ENCODE measurements at regions not wholly inside any gene's neighbourhood (a gene's known extent, or its start where the extent isn't known, plus 50 kb on each side); places are given as distances from the start of the nearest gene placed in this dataset.

DNA sequence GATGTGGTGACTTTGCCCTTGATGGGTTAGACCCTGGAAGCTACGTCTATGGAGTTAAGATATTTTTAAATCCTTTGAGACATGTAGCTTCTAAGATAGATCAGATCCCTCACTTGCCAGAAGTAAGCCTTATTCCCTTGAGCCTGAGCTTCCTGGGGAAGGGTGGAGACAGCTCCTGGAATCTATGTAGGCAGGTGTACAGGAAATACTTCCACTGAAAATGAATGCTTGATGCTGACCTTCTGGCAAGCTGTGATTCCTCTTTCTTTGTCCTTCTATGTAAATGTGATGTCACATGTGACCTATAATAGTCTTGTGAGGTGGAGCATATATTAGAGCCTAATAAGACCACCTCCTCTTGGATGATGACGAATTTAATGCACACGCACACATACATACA lies 1152.0 kb upstream of the ACO1 start:
- Histone ChIP-seq H3K27me3 (ENCODE audit: insufficient read depth, low read depth) (no peaks in the 10 kb centered on the region), H3K4me3 (no peak overlapping the region), H3K4me1 (replicated peaks; ENCODE audit: insufficient read depth) (no peaks in the 10 kb centered on the region), H4K20me1 (ENCODE audit: insufficient read depth) (no peaks in the 10 kb centered on the region), H3K27ac (no peak overlapping the region), H3K4me2 (no peak overlapping the region), H3K9me3 (ENCODE audit: insufficient read depth, low read depth) (no peaks in the 10 kb centered on the region), H2AFZ (no peak overlapping the region), H3K9me2 (ENCODE audit: insufficient read depth) (no peaks in the 10 kb centered on the region), H3K79me2 (ENCODE audit: low read depth) (no peaks in the 10 kb centered on the region), H3F3A (ENCODE audit: insufficient read depth, low read depth) (no peaks in the 10 kb centered on the region), H3K36me3 (ENCODE audit: low read depth) (no peaks in the 10 kb centered on the region)
- CTCF ChIA-PET, result no interaction called here
- BruUV-seq (replicated peaks), result no TSS peak
- TF ChIP-seq, protein P1, sequence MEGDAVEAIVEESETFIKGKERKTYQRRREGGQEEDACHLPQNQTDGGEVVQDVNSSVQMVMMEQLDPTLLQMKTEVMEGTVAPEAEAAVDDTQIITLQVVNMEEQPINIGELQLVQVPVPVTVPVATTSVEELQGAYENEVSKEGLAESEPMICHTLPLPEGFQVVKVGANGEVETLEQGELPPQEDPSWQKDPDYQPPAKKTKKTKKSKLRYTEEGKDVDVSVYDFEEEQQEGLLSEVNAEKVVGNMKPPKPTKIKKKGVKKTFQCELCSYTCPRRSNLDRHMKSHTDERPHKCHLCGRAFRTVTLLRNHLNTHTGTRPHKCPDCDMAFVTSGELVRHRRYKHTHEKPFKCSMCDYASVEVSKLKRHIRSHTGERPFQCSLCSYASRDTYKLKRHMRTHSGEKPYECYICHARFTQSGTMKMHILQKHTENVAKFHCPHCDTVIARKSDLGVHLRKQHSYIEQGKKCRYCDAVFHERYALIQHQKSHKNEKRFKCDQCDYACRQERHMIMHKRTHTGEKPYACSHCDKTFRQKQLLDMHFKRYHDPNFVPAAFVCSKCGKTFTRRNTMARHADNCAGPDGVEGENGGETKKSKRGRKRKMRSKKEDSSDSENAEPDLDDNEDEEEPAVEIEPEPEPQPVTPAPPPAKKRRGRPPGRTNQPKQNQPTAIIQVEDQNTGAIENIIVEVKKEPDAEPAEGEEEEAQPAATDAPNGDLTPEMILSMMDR (conservative IDR thresholded peaks at IDR 0.05), result no peak
- no peak for TF ChIP-seq EZH2 (IDR thresholded peaks at IDR 0.05; ENCODE audit: low read depth)
- intact Hi-C loops (cut with micrococcal nuclease; ENCODE audit: unreplicated experiment), result no loop called here
- DNase-seq, result no peak
- POLR2A ChIA-PET (ENCODE audit: unreplicated experiment), result no interaction called here

GRCh38 chr9:31236344-31236743 lies 1148.1 kb upstream of the ACO1 start:
- no peak overlapping the region for H3K4me2 ChIP-seq
- H3K36me3 ChIP-seq (ENCODE audit: low read depth), result no peaks in the 10 kb centered on the region
- POLR2A ChIA-PET (ENCODE audit: unreplicated experiment), result no interaction called here
- 0 out of 2 replicates have a peak, but pooled peaks cover 5% of the 10 kb centered on the region for H3K4me1 ChIP-seq (replicated peaks; ENCODE audit: insufficient read depth)
- CTCF ChIA-PET, result no interaction called here
- H3K27ac ChIP-seq, result no peak overlapping the region
- no peaks in the 10 kb centered on the region for H3K27me3 ChIP-seq (ENCODE audit: insufficient read depth, low read depth)
- H3K4me3 ChIP-seq, result no peak overlapping the region
- H3K79me2 ChIP-seq (ENCODE audit: low read depth), result no peaks in the 10 kb centered on the region
- TF ChIP-seq, protein P1 (conservative IDR thresholded peaks at IDR 0.05), result no peak
- no peak for TF ChIP-seq EZH2 (IDR thresholded peaks at IDR 0.05; ENCODE audit: low read depth)
- H3K9me2 ChIP-seq (ENCODE audit: insufficient read depth), result no peaks in the 10 kb centered on the region
- no TSS peak for BruUV-seq (replicated peaks)
- intact Hi-C loops (cut with micrococcal nuclease; ENCODE audit: unreplicated experiment), result no loop called here
- no peaks in the 10 kb centered on the region for H4K20me1 ChIP-seq (ENCODE audit: insufficient read depth)
- no peaks in the 10 kb centered on the region for H3F3A ChIP-seq (ENCODE audit: insufficient read depth, low read depth)
- no peak overlapping the region for H2AFZ ChIP-seq
- no peaks in the 10 kb centered on the region for H3K9me3 ChIP-seq (ENCODE audit: insufficient read depth, low read depth)
- DNase-seq, result no peak

DNA sequence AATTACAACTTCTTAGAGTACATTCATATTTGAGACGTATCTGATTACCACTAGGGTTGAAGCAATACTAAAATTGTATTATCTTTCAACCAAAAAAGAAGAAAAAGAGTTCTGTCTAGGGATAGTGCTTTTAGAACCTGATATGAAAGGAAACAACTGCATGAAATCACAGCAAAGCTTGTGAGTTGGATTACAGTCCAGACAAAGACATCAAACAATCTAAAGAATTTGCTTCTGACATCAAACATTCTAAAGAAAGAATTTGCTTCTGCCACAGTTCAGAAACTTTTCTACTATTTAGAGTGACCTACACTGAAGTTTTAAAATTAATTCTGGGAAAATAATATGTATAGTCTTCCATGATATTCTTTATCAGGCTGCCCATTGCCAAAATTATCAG lies 1141.1 kb upstream of the ACO1 start:
- DNase-seq, result no peak

More for the DNA sequence above, 1141.1 kb upstream of the ACO1 start:
- BruUV-seq (replicated peaks), result no TSS peak
- POLR2A ChIA-PET (ENCODE audit: unreplicated experiment), result no interaction called here
- CTCF ChIA-PET, result no interaction called here
- intact Hi-C loops (cut with micrococcal nuclease; ENCODE audit: unreplicated experiment), result no loop called here
- Histone ChIP-seq H3K4me3 (no peak overlapping the region), H2AFZ (no peak overlapping the region), H3K9me2 (ENCODE audit: insufficient read depth) (no peaks in the 10 kb centered on the region), H3K4me2 (no peak overlapping the region), H3K36me3 (ENCODE audit: low read depth) (no peaks in the 10 kb centered on the region), H3K27me3 (ENCODE audit: insufficient read depth, low read depth) (no peaks in the 10 kb centered on the region), H3K9me3 (ENCODE audit: insufficient read depth, low read depth) (no peaks in the 10 kb centered on the region), H4K20me1 (ENCODE audit: insufficient read depth) (no peaks in the 10 kb centered on the region), H3K27ac (no peak overlapping the region), H3F3A (ENCODE audit: insufficient read depth, low read depth) (no peaks in the 10 kb centered on the region), H3K79me2 (ENCODE audit: low read depth) (no peaks in the 10 kb centered on the region), H3K4me1 (replicated peaks; ENCODE audit: insufficient read depth) (0 out of 2 replicates have a peak, but pooled peaks cover 5% of the 10 kb centered on the region)
- no peak for TF ChIP-seq EZH2 (IDR thresholded peaks at IDR 0.05; ENCODE audit: low read depth)
- TF ChIP-seq, protein P1 (conservative IDR thresholded peaks at IDR 0.05), result no peak

Measured in PC-9 (cell line).